ENCODE measurements at regions not wholly inside any gene's neighbourhood (a gene's known extent, or its start where the extent isn't known, plus 50 kb on each side); places are given as distances from the start of the nearest gene placed in this dataset.

GRCh38 chr11:87778357-87778756, 396.9 kb downstream of the RAB38 start:
- ChIA-PET RAD21 (ENCODE audit: low non-redundant PET in 1 of 2, low total read pairs in 2 of 2, uncharacterized antibody in 2 of 2, unreplicated experiment in 2 of 2) (no interaction called here), POLR2A (no interaction called here), CTCF (no interaction called here)
- no peaks in the 10 kb centered on the region for H3K79me2 ChIP-seq (ENCODE audit: insufficient read depth, low read length)
- intact Hi-C loops (cut with micrococcal nuclease) = no loop called here
- no peaks in the 10 kb centered on the region for H3K9me3 ChIP-seq (ENCODE audit: control insufficient read depth in 1 of 2, insufficient read depth in 1 of 2, low read depth in 1 of 2, low read length in 2 of 2)
- H3K27ac ChIP-seq (ENCODE audit: low read depth, low read length) = no peak overlapping the region
- no peaks in the 10 kb centered on the region for H4K20me1 ChIP-seq (ENCODE audit: insufficient read depth)
- no peaks in the 10 kb centered on the region for H3K36me3 ChIP-seq (ENCODE audit: control insufficient read depth in 1 of 2, insufficient read depth in 2 of 2, low read length in 2 of 2)
- no peak for TF ChIP-seq ZNF274 (IDR thresholded peaks at IDR 0.05; ENCODE audit: low read depth, low read length)
- no peak for TF ChIP-seq TCF7L2 (IDR thresholded peaks at IDR 0.05; ENCODE audit: borderline replicate concordance, extremely low read depth, insufficient read depth, insufficient read length)
- TF ChIP-seq SIN3A (IDR thresholded peaks at IDR 0.05; ENCODE audit: low read depth) = no peak
- no peak for TF ChIP-seq YY1 (IDR thresholded peaks at IDR 0.05; ENCODE audit: extremely low read depth, insufficient replicate concordance, low read depth, low read length)
- no peak for TF ChIP-seq POLR2AphosphoS5 (IDR thresholded peaks at IDR 0.05; ENCODE audit: low read depth, low read length)
- no peak for TF ChIP-seq REST (IDR thresholded peaks at IDR 0.05; ENCODE audit: low read depth)
- no peak for TF ChIP-seq MAX (IDR thresholded peaks at IDR 0.05)
- TF ChIP-seq SRF (IDR thresholded peaks at IDR 0.05; ENCODE audit: low read depth) = no peak
- no peak for TF ChIP-seq EZH2phosphoT487 (IDR thresholded peaks at IDR 0.05; ENCODE audit: borderline replicate concordance)
- no peak for TF ChIP-seq CEBPB (IDR thresholded peaks at IDR 0.05; ENCODE audit: low read depth)
- TF ChIP-seq CBX3 (IDR thresholded peaks at IDR 0.05; ENCODE audit: low read depth) = no peak
- no peak for TF ChIP-seq SP1 (IDR thresholded peaks at IDR 0.05; ENCODE audit: low read depth)
- no peak for TF ChIP-seq JUND (IDR thresholded peaks at IDR 0.05)
- TF ChIP-seq ZFX (IDR thresholded peaks at IDR 0.05) = no peak
- TF ChIP-seq EZH2 (IDR thresholded peaks at IDR 0.05) = no peak
- no peak for TF ChIP-seq ELF1 (IDR thresholded peaks at IDR 0.05; ENCODE audit: borderline replicate concordance, low read depth)
- TF ChIP-seq POLR2A (IDR thresholded peaks at IDR 0.05; ENCODE audit: borderline replicate concordance, extremely low read depth, insufficient read depth, insufficient read length) = no peak
- TF ChIP-seq ATF3 (IDR thresholded peaks at IDR 0.05) = no peak
- no peak for TF ChIP-seq FOSL1 (IDR thresholded peaks at IDR 0.05; ENCODE audit: low read depth)
- TF ChIP-seq EGR1 (IDR thresholded peaks at IDR 0.05; ENCODE audit: low read depth) = no peak
- H3K27me3 ChIP-seq (ENCODE audit: insufficient read depth, low read length) = no peaks in the 10 kb centered on the region
- H3K4me1 ChIP-seq (ENCODE audit: control insufficient read depth in 1 of 2, insufficient read depth in 2 of 2, low read length in 2 of 2) = no peaks in the 10 kb centered on the region
- peak; percentile 12 for DNase-seq (ENCODE audit: low read depth, low spot score)
- no peaks in the 10 kb centered on the region for H3K9me2 ChIP-seq (ENCODE audit: insufficient read depth)
- H2AFZ ChIP-seq (ENCODE audit: low read depth, low read length, poor library complexity, severe bottlenecking) = no peak overlapping the region
- H3K9ac ChIP-seq (ENCODE audit: low read length) = no peak overlapping the region
- H3K4me3 ChIP-seq (replicated peaks in 1 of 2; ENCODE audit: low read depth in 1 of 2, low read length in 2 of 2) = no peak overlapping the region
- no TSS peak for BruUV-seq (replicated peaks)
- ATAC-seq = peak; percentile 47
- no peak overlapping the region for H3K4me2 ChIP-seq (ENCODE audit: low read length)

All from HCT116 (cell line).